GM23338 (cell line): ENCODE measurements at regions not wholly inside any gene's neighbourhood (a gene's known extent, or its start where the extent isn't known, plus 50 kb on each side); places are given as distances from the start of the nearest gene placed in this dataset.

Experiments used
- CREB1 ChIP-seq: fragments of 250-450 bp; sonication (Bioruptor Pico); IDR thresholded peaks from 2 replicates; pipeline ENCODE4 v1.5.0; 2020; ENCODE audit warnings: low read depth, mild to moderate bottlenecking, moderate library complexity
- CTCF ChIP-seq, 2 experiments: fragments of 200-600 bp in 1 of 2; sonication (generic) in 1 of 2; conservative IDR thresholded peaks; 2 replicates each; pipeline versions ENCODE4 v1.5.1 to v1.6.1; 2016 to 2017; ENCODE audit warnings: antibody characterized with exemption in 2 of 2, low read depth in 2 of 2, mild to moderate bottlenecking in 2 of 2, moderate library complexity in 1 of 2
- EZH2 ChIP-seq: fragments of 200-600 bp; sonication (generic); IDR thresholded peaks from one replicate; pipeline ENCODE4 v1.8.0; 2017; ENCODE audit warnings: antibody characterized with exemption, mild to moderate bottlenecking, low read depth; ENCODE audit not compliant: unreplicated experiment
- EZH2phosphoT487 ChIP-seq: fragments of 200-600 bp; sonication (generic); IDR thresholded peaks from one replicate; pipeline ENCODE4 v1.8.1; 2018; ENCODE audit warnings: antibody characterized with exemption; ENCODE audit not compliant: unreplicated experiment
- JUNB ChIP-seq: IDR thresholded peaks from one replicate; pipeline ENCODE4 v1.6.1; 2016; ENCODE audit warnings: antibody characterized with exemption; ENCODE audit not compliant: unreplicated experiment
- POLR2AphosphoS5 ChIP-seq: IDR thresholded peaks from 2 replicates; pipeline ENCODE4 v1.6.1; 2016; ENCODE audit warnings: antibody characterized with exemption, low read depth
- REST ChIP-seq: IDR thresholded peaks from one replicate; pipeline ENCODE4 v1.6.1; 2018; ENCODE audit warnings: antibody characterized with exemption; ENCODE audit not compliant: unreplicated experiment
- STAT1 ChIP-seq: IDR thresholded peaks from one replicate; pipeline ENCODE4 v1.6.1; 2016; ENCODE audit warnings: antibody characterized with exemption; ENCODE audit not compliant: unreplicated experiment
- ZNF114 ChIP-seq: fragments of 250-450 bp; sonication (Bioruptor Pico); IDR thresholded peaks from 2 replicates; pipeline ENCODE4 v1.5.0; 2020; ENCODE audit warnings: mild to moderate bottlenecking, moderate library complexity
- ZNF462 ChIP-seq: fragments of 250-450 bp; sonication (Bioruptor Pico); IDR thresholded peaks from 2 replicates; pipeline ENCODE4 v1.5.0; 2020; ENCODE audit warnings: mild to moderate bottlenecking, moderate library complexity

- TF ChIP-seq CTCF (conservative IDR thresholded peaks at IDR 0.05; ENCODE audit: low read depth in 2 of 2) = no peak
- TF ChIP-seq POLR2AphosphoS5 = no peak
- no peak for TF ChIP-seq EZH2phosphoT487
- no peak for TF ChIP-seq EZH2
- TF ChIP-seq REST = no peak
- TF ChIP-seq JUNB = no peak
- TF ChIP-seq ZNF114 (CRISPR knock-in tag) = no peak
- no peak for TF ChIP-seq STAT1
- TF ChIP-seq ZNF462 (CRISPR knock-in tag) = no peak
- no peak for TF ChIP-seq CREB1 (CRISPR knock-in tag)
Measured at GRCh38 chr3:104269771-104270170, 1096.9 kb upstream of the ALCAM start.
